NCI-H146 (cell line): ENCODE measurements at regions not wholly inside any gene's neighbourhood (a gene's known extent, or its start where the extent isn't known, plus 50 kb on each side); places are given as distances from the start of the nearest gene placed in this dataset.

ENCODE experiments used
- DNase-seq: peaks from one replicate; lab custom pipeline; 2025; lab: John Stamatoyannopoulos, UW

GRCh38 chr21:36555199-36555800, 75.4 kb upstream of the CLDN14 start:
- no peak for DNase-seq

- no peak for DNase-seq
These were observed 77.4 kb upstream of the CLDN14 start for GRCh38 chr21:36557316-36557715.

- no peak for DNase-seq
These were observed 81.1 kb upstream of the CLDN14 start for GRCh38 chr21:36560933-36561575.

- DNase-seq = no peak
These were observed 83.5 kb upstream of the CLDN14 start for GRCh38 chr21:36563341-36563926.

GRCh38 chr21:36564647-36565046, 84.7 kb upstream of the CLDN14 start:
- DNase-seq = no peak

GRCh38 chr21:36565540-36565939, 85.6 kb upstream of the CLDN14 start:
- DNase-seq = no peak

GRCh38 chr21:36566644-36567043, 86.7 kb upstream of the CLDN14 start:
- DNase-seq = no peak

- DNase-seq = no peak
These were observed 87.4 kb upstream of the CLDN14 start for GRCh38 chr21:36567216-36567885.

- no peak for DNase-seq
These were observed 89.6 kb upstream of the CLDN14 start for GRCh38 chr21:36569511-36569910.

GRCh38 chr21:36571556-36571955, 91.6 kb upstream of the CLDN14 start:
- DNase-seq = no peak

GRCh38 chr21:36572039-36572438, 92.1 kb upstream of the CLDN14 start:
- DNase-seq = no peak

- no peak for DNase-seq
These were observed 95.4 kb upstream of the CLDN14 start for GRCh38 chr21:36575306-36575705.

- DNase-seq = no peak
These were observed 96.5 kb upstream of the CLDN14 start for GRCh38 chr21:36576441-36576840.

GRCh38 chr21:36579898-36580297, 100.0 kb upstream of the CLDN14 start:
- no peak for DNase-seq

- DNase-seq = no peak
These were observed 102.3 kb upstream of the CLDN14 start for GRCh38 chr21:36582271-36582670.

- DNase-seq = no peak
These were observed 103.7 kb upstream of the CLDN14 start for GRCh38 chr21:36583591-36583990.

- peak; percentile 10 for DNase-seq
These were observed 105.3 kb upstream of the CLDN14 start for GRCh38 chr21:36584980-36585940.

GRCh38 chr21:36587388-36587787, 107.5 kb upstream of the CLDN14 start:
- DNase-seq = no peak

GRCh38 chr21:36589352-36589971, 109.5 kb upstream of the SIM2 start:
- no peak for DNase-seq

GRCh38 chr21:36591326-36591970, 107.5 kb upstream of the SIM2 start:
- no peak for DNase-seq

- no peak for DNase-seq
These were observed 102.7 kb upstream of the SIM2 start for GRCh38 chr21:36596174-36596573.
